Ovary (tissue), 7 donors: ENCODE measurements at regions not wholly inside any gene's neighbourhood (a gene's known extent, or its start where the extent isn't known, plus 50 kb on each side); places are given as distances from the start of the nearest gene placed in this dataset.
A peak's percentile ranks its signal among the peaks of the same experiment; 100 is the strongest.

Experiments used
- DNase-seq, 5 donors: peaks; one replicate each; pipeline ENCODE4 v3.0.0-alpha.2; 2019 to 2020
- H3K27ac ChIP-seq, 2 donors: fragments of 200-600 bp; one replicate each; pipeline versions ENCODE4 v1.5.1 to v1.8.0; 2019 to 2022
- H3K27me3 ChIP-seq: fragments of 200-600 bp; one replicate; pipeline ENCODE4 v1.8.0; 2022
- H3K36me3 ChIP-seq: fragments of 200-600 bp; sonication (generic); one replicate; pipeline ENCODE4 v1.5.1; 2019
- H3K4me1 ChIP-seq: one replicate; pipeline ENCODE4 v1.8.1; 2013; ENCODE audit warnings: mild to moderate bottlenecking, moderate library complexity; ENCODE audit not compliant: insufficient read depth
- H3K4me3 ChIP-seq: fragments of 200-600 bp; sonication (generic); one replicate; pipeline ENCODE4 v1.5.1; 2017
- H3K9me3 ChIP-seq, 2 donors: fragments of 200-600 bp in 1 of 2; sonication (generic) in 1 of 2; one replicate each; pipeline versions ENCODE4 v1.5.1 to v1.8.1; 2013 to 2019; ENCODE audit warnings: mild to moderate bottlenecking in 1 of 2, moderate library complexity in 1 of 2
- EP300 ChIP-seq: sonication (generic); formaldehyde crosslinking; IDR thresholded peaks from one replicate; pipeline ENCODE4 v1.6.1; 2017; ENCODE audit warnings: antibody characterized with exemption
- POLR2A ChIP-seq: fragments of 450-650 bp; IDR thresholded peaks from one replicate; pipeline ENCODE4 v1.6.1; 2017; ENCODE audit warnings: antibody characterized with exemption, mild to moderate bottlenecking, moderate library complexity
- WGBS, 3 donors: extraction: QIAGEN DNeasy Blood & Tissue Kit in 1 of 3; methylation state at CpG; one replicate each; pipeline versions ENCODE4 v1.1.5 to v1.1.7; 2013 to 2017; 5-methylcytosine and 5-hydroxymethylcytosine counted together
- intact Hi-C, 4 donors: fragments of 100-400 bp; cut with DNase I; formaldehyde crosslinking; loops; one replicate each; pipeline versions ENCODE4 v1.11.0 to v1.15.1; 2022 to 2023
- TF ChIP-seq, protein P1 (sequence below), 3 donors: fragments of 450-650 bp in 2 of 3; fragments of 200-600 bp in 1 of 3; IDR thresholded peaks; one replicate each; pipeline versions ENCODE4 v1.5.1 to v1.8.0; 2016 to 2022; ENCODE audit warnings: antibody characterized with exemption in 3 of 3, mild to moderate bottlenecking in 1 of 3
- donor health status: DM: no; HTN: no; CAD: no; lungs with moderate emphysema.
- donor health status: DM: no; HTN: no; CAD: no.
- donor health status: Bipolar disorder and iron deficiency.
- donor health status: DM: no; HTN: no; CAD: no.
- donor health status: DM: yes; HTN: yes; CAD: no.

DNA sequence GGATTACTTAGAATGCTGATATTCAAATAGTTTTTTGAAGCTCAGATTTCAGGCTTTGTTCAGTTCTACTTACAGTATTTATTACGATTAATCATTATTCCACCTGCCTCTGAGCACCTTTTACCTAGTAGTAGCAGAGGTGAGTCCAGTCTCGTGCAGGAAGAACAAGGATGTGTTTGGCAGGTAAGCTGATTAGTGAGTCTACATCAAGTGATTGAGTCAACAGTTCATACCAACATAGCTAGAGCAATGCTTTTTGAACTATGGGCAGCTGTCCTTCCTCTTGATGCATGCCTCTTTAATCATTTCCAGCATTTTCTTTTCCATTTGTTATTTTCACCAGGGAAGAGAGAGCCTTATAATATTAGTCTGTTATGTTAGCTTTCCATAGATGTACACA, 838.9 kb downstream of the USP25 start:
- Histone ChIP-seq H3K36me3 (no peaks in the 10 kb centered on the region), H3K27ac (no peak overlapping the region), H3K9me3 (no peaks in the 10 kb centered on the region), H3K4me3 (no peak overlapping the region), H3K4me1 (peaks cover 4% of the 10 kb centered on the region), H3K27me3 (no peaks in the 10 kb centered on the region)
- TF ChIP-seq, protein P1, sequence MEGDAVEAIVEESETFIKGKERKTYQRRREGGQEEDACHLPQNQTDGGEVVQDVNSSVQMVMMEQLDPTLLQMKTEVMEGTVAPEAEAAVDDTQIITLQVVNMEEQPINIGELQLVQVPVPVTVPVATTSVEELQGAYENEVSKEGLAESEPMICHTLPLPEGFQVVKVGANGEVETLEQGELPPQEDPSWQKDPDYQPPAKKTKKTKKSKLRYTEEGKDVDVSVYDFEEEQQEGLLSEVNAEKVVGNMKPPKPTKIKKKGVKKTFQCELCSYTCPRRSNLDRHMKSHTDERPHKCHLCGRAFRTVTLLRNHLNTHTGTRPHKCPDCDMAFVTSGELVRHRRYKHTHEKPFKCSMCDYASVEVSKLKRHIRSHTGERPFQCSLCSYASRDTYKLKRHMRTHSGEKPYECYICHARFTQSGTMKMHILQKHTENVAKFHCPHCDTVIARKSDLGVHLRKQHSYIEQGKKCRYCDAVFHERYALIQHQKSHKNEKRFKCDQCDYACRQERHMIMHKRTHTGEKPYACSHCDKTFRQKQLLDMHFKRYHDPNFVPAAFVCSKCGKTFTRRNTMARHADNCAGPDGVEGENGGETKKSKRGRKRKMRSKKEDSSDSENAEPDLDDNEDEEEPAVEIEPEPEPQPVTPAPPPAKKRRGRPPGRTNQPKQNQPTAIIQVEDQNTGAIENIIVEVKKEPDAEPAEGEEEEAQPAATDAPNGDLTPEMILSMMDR (IDR thresholded peaks at IDR 0.05), result no peak
- no peak for TF ChIP-seq EP300
- no peak for DNase-seq
- 90 to 96% (median 93%) methylated on average over 2 of the region's 2 CpGs for WGBS, 3 donors
- intact Hi-C loops, result no loop called here

DNA sequence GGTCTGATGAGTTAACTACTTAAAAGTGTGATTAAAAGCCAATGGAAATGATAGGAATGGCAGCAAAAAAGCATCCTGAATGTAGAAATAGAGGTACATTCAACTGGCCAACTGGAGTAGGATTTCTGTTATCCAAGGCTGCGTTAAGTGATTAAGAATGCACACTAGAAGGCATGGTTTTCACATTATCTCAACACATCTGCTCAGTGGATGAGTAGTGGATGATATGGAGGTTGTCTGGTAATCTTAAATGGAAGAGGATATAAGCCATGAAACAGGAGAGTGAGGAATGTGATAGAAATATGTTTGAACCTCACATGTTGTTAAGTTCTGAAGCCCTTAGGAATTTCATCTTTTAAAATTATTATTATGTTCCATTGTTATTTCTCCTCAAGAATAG, 839.9 kb downstream of the USP25 start:
- WGBS, 3 donors, result 57 to 80% (median 66%) methylated on average over 1 of the region's 1 CpG
- intact Hi-C loops, result no loop called here
- TF ChIP-seq EP300, result no peak
- TF ChIP-seq, protein P1 (IDR thresholded peaks at IDR 0.05), result no peak
- no peak for TF ChIP-seq POLR2A
- Histone ChIP-seq H3K9me3 (no peaks in the 10 kb centered on the region), H3K27ac (no peak overlapping the region), H3K4me1 (peaks cover 3% of the 10 kb centered on the region), H3K36me3 (no peaks in the 10 kb centered on the region), H3K27me3 (no peaks in the 10 kb centered on the region), H3K4me3 (no peak overlapping the region)
- no peak for DNase-seq

DNA sequence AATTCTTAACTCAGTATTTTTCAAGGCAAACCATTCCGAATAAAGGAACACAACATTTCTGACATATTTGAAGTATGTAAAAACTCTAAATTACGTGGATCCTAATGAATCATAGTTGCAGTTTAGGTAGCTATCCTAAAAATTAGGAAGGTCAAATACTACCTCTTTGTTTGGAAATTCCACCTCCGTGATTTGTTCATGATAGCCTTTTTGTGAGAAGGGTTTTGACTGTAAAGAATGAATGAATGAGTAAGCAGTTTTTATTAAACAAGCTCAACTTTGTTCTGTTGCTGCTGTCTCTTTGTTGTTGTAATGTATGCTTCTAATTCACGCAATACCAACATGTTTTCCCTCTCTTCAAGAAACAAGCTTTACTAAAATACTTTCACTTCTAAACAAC, 840.4 kb downstream of the USP25 start:
- 36 to 56% (median 41%) methylated on average over 4 of the region's 4 CpGs for whole genome bisulfite sequencing, 3 donors
- intact Hi-C loops, result no loop called here
- H3K4me1 ChIP-seq, result peaks cover 3% of the 10 kb centered on the region
- TF ChIP-seq POLR2A, result no peak
- TF ChIP-seq, protein P1 (IDR thresholded peaks at IDR 0.05), result no peak
- TF ChIP-seq EP300, result no peak
- H3K9me3 ChIP-seq, result no peaks in the 10 kb centered on the region
- no peak for DNase-seq
- no peak overlapping the region for H3K4me3 ChIP-seq
- H3K27me3 ChIP-seq, result no peaks in the 10 kb centered on the region
- peak overlapping the region in 1 of 2 donors; percentile 35 for H3K27ac ChIP-seq
- H3K36me3 ChIP-seq, result no peaks in the 10 kb centered on the region

DNA sequence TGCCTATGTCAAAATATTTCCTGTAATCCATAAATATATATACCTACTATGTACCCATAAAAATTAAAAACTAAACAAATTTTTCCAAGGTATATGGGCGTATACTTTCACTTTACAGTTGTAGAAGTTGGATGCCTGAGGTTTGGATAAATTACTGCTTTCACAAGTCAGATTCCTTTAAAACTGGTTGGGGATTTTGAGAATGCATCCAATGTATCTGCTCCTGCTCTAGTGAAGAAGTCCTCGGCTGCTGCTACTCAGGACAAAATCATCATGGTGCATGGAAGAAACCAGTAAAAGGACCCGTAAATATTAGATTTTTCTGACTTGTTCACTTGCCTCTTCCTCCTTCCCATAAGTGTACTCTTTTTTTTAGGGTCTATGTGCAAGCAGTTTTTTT, 841.1 kb downstream of the USP25 start:
- Histone ChIP-seq H3K4me1 (peaks cover 3% of the 10 kb centered on the region), H3K9me3 (no peaks in the 10 kb centered on the region), H3K36me3 (no peaks in the 10 kb centered on the region), H3K27me3 (no peaks in the 10 kb centered on the region), H3K27ac (no peak overlapping the region), H3K4me3 (no peak overlapping the region)
- WGBS, 3 donors, result 75 to 80% (median 77%) methylated on average over 3 of the region's 3 CpGs
- intact Hi-C loops, result no loop called here
- no peak for DNase-seq
- TF ChIP-seq EP300, result no peak
- TF ChIP-seq, protein P1 (IDR thresholded peaks at IDR 0.05), result no peak

DNA sequence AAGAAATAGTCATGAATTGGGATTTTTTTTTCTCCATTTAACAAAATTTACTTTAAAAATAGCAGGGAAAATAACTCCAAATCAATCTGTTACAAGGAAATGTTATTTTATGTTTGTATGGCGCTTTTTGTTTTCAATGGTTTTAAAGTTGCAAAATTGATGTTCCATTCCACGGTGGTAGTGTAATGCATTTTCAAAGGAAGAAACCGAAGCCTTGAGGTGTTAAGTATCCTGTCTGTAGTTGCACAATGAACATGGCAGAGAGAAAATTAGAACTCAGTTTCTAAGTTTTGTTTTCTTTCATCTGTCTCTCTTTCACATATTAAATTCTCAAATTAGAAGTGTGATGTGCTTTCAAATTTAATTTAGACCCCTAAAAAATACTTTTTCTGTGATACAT, 841.8 kb downstream of the USP25 start:
- H3K4me3 ChIP-seq, result no peak overlapping the region
- intact Hi-C loops, result no loop called here
- H3K36me3 ChIP-seq, result no peaks in the 10 kb centered on the region
- H3K4me1 ChIP-seq, result peaks cover 3% of the 10 kb centered on the region
- no peak for DNase-seq
- TF ChIP-seq, protein P1 (IDR thresholded peaks at IDR 0.05), result no peak
- no peak for TF ChIP-seq POLR2A
- no peak for TF ChIP-seq EP300
- H3K9me3 ChIP-seq, result no peaks in the 10 kb centered on the region
- H3K27me3 ChIP-seq, result no peaks in the 10 kb centered on the region
- H3K27ac ChIP-seq, result no peak overlapping the region
- 88 to 94% (median 92%) methylated on average over 3 of the region's 3 CpGs for WGBS, 3 donors
